ENCODE measurements at regions not wholly inside any gene's neighbourhood (a gene's known extent, or its start where the extent isn't known, plus 50 kb on each side); places are given as distances from the start of the nearest gene placed in this dataset.

- Histone ChIP-seq H3K27ac (no peak overlapping the region), H3K4me3 (no peak overlapping the region)
- TF ChIP-seq, protein P1, sequence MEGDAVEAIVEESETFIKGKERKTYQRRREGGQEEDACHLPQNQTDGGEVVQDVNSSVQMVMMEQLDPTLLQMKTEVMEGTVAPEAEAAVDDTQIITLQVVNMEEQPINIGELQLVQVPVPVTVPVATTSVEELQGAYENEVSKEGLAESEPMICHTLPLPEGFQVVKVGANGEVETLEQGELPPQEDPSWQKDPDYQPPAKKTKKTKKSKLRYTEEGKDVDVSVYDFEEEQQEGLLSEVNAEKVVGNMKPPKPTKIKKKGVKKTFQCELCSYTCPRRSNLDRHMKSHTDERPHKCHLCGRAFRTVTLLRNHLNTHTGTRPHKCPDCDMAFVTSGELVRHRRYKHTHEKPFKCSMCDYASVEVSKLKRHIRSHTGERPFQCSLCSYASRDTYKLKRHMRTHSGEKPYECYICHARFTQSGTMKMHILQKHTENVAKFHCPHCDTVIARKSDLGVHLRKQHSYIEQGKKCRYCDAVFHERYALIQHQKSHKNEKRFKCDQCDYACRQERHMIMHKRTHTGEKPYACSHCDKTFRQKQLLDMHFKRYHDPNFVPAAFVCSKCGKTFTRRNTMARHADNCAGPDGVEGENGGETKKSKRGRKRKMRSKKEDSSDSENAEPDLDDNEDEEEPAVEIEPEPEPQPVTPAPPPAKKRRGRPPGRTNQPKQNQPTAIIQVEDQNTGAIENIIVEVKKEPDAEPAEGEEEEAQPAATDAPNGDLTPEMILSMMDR (IDR thresholded peaks at IDR 0.05), result no peak
- no peak for DNase-seq (ENCODE audit: low spot score)
Measured at GRCh38 chr6:80440496-80441115, 334.1 kb downstream of the BCKDHB start.

DNA sequence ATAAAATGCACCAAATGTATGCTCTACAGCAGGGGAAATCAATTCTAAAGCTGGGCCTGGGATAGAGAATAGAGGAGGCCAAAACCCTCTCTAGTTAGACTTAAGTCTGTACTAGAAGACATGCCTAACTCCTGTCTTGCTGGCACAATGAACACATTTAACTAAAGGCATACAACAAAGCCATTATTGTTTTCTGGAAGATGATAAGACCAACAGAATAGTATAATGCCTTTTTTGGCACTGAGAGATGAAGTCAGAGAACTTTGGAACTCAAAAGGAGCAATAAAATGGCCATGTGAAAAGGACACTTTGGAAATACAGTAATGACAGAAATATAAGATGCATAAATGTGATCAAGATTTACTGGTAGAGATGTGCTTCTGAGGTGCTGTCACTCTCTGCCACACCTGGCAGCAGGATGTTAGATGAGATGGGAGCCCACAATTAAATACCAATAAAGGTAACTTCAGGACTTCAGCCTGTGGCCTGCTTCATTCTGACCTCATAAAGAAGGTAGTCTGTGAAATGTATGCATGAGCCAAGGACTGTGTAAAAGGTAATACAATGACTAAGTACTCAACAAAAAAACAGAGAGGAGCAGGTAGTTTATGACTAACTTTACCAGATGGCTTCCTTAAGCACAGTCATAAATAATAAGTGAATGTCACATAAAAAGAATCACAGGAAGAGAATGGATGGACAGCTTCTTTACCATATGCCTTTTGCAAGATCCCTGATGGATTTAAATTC is 333.4 kb downstream of the BCKDHB start:
- no peak for DNase-seq (ENCODE audit: low spot score)
- no peak overlapping the region for H3K27ac ChIP-seq
- no peak overlapping the region for H3K4me3 ChIP-seq
- TF ChIP-seq, protein P1 (IDR thresholded peaks at IDR 0.05), result no peak

DNA sequence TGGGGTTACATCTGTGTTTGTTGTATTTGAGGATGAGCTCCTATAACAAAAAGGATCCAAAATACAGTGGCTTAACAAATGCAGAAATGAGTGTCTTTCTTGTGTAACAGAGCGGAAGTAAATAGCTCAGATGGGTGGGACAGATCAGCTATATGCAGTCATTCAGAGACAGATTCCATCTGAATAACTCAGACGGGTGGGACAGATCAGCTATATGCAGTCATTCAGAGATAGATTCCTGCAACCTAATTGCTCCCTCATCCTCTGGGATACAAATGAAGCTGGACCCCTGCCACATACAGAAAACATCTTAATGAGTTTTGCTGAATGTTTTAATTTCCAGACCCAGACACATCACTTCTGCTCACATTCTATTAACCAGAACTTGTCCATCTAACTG is 332.3 kb downstream of the BCKDHB start:
- DNase-seq (ENCODE audit: low spot score), result no peak
- TF ChIP-seq, protein P1 (IDR thresholded peaks at IDR 0.05), result no peak
- Histone ChIP-seq H3K27ac (no peak overlapping the region), H3K4me3 (no peak overlapping the region)

- no peak overlapping the region for H3K27ac ChIP-seq
- DNase-seq (ENCODE audit: low spot score), result no peak
- TF ChIP-seq, protein P1 (IDR thresholded peaks at IDR 0.05), result no peak
- H3K4me3 ChIP-seq, result no peak overlapping the region
Measured at GRCh38 chr6:80437801-80438200, 331.3 kb downstream of the BCKDHB start.

DNA sequence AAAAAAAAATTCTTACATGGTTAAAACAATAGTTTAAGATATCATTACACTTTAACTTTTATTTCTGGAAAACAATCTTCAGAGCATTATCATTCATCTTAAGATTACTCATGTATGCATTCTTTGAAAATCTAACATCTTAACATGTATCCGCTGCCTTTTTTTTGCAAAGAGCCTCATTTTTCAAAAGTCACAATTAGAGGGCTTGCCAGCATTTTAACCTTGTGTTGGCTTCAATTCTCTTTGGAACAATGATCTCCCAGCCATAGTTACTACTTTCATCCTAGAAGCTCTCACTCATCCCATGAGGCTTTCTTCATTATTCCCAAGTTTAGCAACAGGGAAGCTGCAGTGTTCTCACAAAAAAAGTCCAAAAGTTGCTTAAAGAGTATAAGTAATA is 330.8 kb downstream of the BCKDHB start:
- Histone ChIP-seq H3K27ac (no peak overlapping the region), H3K4me3 (no peak overlapping the region)
- TF ChIP-seq, protein P1 (IDR thresholded peaks at IDR 0.05), result no peak
- DNase-seq (ENCODE audit: low spot score), result no peak

DNA sequence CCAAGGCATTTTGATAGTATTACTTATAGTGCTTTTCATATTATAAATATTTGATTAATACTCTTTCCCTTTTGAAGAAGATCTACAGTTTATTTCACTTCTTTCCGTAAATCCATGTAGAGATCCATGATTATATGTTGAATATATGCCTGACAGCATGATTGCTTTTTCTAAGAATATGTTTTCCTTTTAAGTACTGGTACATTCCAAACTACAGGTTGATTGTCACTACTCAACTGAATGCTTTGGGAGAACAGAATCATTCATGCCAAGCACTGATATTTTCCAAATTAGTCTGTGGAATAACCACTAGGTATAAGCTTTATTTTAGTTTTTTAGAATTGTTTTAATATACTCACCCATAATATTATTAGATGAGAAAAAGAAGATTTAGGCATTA is 330.2 kb downstream of the BCKDHB start:
- no peak for DNase-seq (ENCODE audit: low spot score)
- Histone ChIP-seq H3K4me3 (no peak overlapping the region), H3K27ac (no peak overlapping the region)
- TF ChIP-seq, protein P1 (IDR thresholded peaks at IDR 0.05), result no peak

DNA sequence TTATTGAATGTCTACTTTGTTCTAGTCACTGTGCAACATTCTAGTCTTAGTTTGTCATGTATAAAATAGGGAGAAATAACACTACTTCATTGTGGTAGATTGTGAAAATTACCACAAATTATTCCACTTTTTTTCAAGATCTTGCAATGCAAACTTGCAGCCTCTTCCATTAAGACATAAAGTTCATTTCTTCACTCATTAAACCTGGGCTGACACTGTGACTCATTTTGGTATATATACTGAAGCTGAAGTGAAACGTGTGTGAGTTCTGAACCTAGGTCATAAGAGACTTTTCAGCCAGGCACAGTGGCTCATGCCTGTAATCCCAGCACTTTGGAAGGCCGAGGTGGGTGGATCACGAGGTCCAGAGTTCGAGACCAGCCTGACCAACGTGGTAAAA is 329.0 kb downstream of the BCKDHB start:
- TF ChIP-seq, protein P1 (IDR thresholded peaks at IDR 0.05), result no peak
- Histone ChIP-seq H3K4me3 (no peak overlapping the region), H3K27ac (no peak overlapping the region)
- DNase-seq (ENCODE audit: low spot score), result no peak
